Inflammatory macrophage treated with lipopolysaccharide for 4 hours (primary cell): ENCODE measurements at regions not wholly inside any gene's neighbourhood (a gene's known extent, or its start where the extent isn't known, plus 50 kb on each side); places are given as distances from the start of the nearest gene placed in this dataset.
"Not testable (repeated sequence)": the region's sequence is repeated elsewhere in the genome, so short reads cannot be mapped to it uniquely, and the experiment has no call there.

Source experiments
- DNase-seq: peaks from one replicate; pipeline ENCODE4 v3.0.0-alpha.2; 2020

- not testable (repeated sequence) for DNase-seq
These were observed 85.1 kb upstream of the FBXO28 start for GRCh38 chr1:224028802-224029201.

GRCh38 chr1:224023122-224023521 is 90.8 kb upstream of the FBXO28 start:
- not testable (repeated sequence) for DNase-seq

GRCh38 chr1:224022249-224022970 is 91.5 kb upstream of the FBXO28 start:
- not testable (repeated sequence) for DNase-seq

DNA sequence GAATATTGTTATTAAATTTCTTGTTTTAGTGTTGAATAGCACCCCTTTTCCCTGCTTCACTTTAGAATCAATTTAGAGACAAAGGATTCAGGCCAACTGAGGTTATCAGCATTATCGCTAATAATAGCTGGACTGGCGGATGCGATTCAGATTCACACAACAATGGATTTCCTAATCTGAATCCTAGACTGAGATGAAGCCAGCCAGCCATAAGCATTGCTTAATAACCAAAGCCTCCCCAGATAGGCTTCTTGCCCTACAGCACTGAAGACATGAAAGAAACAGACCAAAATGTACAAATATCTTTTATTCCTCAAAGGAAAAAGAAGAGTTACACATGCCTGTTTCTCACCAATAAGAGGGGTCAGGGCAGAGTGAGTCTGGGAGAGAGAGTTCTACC is 94.0 kb upstream of the FBXO28 start:
- DNase-seq: not testable (repeated sequence)

GRCh38 chr1:224015782-224016181 is 98.1 kb upstream of the FBXO28 start:
- DNase-seq: not testable (repeated sequence)

GRCh38 chr1:224014330-224014649 is 99.6 kb upstream of the FBXO28 start:
- no peak for DNase-seq

GRCh38 chr1:224013626-224014329 is 100.1 kb upstream of the FBXO28 start:
- not testable (repeated sequence) for DNase-seq

DNA sequence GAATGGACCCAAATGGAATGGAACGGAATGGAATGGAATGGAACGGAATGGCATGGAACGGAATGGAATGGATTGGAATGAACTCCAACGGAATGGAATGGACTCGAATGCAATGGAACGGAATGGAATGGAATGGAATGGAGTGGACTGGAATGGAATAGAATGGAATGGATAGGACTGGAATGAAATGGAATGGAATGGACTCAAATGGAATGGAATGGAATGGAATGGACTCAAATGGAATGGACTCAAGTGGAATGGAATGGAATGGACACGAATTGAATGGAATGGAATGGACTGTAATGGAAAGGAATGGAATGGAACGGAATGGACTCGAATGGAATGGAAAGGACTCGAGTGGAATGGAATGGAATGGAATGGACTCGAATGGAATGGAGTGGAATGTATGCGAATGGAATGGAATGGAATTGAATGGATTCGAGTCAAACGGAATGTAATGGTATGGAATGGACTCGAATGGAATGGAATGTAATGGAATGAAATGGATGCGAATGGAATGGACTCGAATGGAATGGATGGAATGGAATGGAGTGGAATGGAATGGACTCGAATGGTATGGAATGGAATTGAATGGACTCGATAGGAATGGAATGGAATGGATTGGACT is 101.0 kb upstream of the FBXO28 start:
- DNase-seq: not testable (repeated sequence)

DNA sequence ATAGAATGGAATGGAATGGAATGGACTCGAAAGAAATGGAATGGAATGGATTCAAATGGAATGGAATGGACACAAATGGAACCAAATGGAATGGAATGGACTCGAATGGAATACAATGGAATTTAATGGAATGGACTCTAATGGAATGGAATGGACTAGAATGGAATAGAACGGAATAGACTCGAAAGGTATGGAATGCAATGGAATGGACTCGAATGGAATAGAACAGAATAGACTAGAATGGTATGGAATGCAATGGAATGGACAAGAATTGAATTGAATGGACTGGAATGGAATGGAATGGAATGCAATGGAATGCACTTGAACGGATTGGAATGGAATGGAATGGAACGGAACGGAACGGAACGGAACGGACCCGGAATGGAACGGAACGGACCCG is 101.7 kb upstream of the FBXO28 start:
- DNase-seq: not testable (repeated sequence)

- DNase-seq: not testable (repeated sequence)
These were observed 102.2 kb upstream of the FBXO28 start for GRCh38 chr1:224011751-224012150.

GRCh38 chr1:224011153-224011552 is 102.8 kb upstream of the FBXO28 start:
- not testable (repeated sequence) for DNase-seq

GRCh38 chr1:224005973-224006372 is 107.9 kb upstream of the FBXO28 start:
- not testable (repeated sequence) for DNase-seq

- peak; percentile 11 for DNase-seq
These were observed 109.2 kb upstream of the FBXO28 start for GRCh38 chr1:224004552-224005315.

DNA sequence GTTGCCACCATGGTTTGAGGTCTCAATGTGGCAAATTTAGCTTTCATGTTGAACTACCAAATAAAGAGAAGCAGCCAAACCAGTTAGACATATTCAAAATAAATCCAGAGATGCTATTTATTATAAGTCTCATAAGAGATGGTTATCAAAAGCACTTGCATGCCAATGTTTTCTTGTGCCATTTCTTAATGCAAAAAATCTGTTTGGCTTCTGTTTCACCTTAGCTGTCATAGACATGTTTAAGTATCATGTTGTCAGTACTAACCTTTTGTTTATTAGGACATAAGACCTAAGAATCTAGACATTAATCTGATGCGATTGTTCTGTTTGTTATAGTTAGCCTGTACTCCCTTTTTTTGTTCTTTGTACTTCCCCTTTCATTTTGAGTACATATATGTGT is 110.0 kb upstream of the FBXO28 start:
- DNase-seq: not testable (repeated sequence)

- DNase-seq: not testable (repeated sequence)
These were observed 112.2 kb upstream of the FBXO28 start for GRCh38 chr1:224001757-224002156.

DNA sequence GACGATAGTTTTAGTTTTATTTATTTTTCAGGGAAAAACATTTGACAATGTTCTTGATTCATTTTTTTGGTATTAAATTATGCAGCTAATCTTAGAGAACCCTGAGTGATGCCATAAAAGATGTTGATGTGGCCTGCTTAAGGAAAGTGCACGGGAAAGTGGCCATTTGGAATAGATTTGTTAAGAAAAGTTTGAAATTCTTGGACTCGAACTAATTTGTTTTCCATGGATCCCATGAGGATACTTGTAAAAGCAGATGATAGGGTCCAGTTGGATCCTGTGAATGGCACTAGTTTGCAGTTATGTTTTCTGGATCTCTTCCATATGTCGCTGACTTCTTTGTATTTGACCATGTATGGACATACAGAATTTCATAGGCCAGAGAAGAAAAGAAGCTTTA is 114.2 kb upstream of the FBXO28 start:
- DNase-seq: not testable (repeated sequence)

DNA sequence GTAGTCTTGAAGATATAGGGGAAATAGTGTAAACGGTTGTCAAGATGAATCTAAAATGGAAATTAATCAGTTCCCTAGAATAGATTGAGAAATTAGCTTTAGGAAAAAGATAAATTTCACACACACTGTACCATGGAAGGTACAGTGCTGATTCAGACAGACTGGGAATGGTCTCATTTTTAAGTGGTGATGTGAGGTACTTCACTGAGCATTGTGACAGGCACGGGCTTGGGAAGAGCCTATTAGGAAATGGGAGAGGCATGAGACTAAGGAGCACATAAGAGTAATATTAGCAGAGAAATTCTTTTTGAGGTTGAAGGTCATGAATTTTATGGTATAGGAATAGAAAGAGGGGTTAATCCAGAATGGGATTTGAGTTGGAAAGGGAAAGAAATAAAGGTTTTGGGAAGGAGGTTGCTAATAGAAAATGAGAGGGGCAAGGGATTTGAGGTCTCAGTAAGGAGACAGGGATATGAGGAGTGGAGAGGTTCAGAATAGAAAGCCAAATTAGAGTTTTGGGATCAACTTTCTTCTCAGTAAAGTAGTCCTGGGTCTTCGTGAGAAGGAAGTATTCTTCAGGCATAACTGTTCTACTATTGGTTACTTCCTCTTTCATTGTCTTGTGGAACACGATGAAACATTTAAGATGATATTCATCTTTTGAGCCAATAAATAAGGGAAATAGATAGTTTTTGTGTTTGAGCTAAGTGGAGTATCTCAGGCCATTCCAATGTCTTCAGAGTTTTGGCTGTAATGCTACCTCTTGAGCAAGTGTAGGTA is 115.0 kb upstream of the FBXO28 start:
- DNase-seq: peak; percentile 54

DNA sequence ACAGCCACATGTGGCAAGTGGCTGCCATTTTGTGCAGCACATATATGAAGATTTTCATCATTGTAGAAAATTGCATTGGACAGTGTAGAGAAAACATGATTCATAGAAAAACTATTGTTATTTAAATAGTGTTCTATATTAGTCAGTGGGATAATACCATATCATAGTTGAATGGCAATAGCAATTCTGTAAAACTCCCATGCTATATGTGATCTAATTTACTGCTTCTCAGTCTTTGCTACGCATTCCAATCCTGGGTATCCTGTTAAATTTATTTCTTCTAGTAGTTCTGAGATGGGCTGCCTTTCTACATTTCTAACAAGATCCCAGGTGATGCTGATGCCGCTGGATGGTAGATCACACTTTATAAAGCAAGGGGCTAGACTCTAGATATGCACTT is 117.5 kb upstream of the FBXO28 start:
- DNase-seq: not testable (repeated sequence)

- DNase-seq: peak; percentile 100
These were observed 121.3 kb upstream of the FBXO28 start for GRCh38 chr1:223992456-223993246.

GRCh38 chr1:223991297-223991857 is 122.5 kb upstream of the FBXO28 start:
- not testable (repeated sequence) for DNase-seq

DNA sequence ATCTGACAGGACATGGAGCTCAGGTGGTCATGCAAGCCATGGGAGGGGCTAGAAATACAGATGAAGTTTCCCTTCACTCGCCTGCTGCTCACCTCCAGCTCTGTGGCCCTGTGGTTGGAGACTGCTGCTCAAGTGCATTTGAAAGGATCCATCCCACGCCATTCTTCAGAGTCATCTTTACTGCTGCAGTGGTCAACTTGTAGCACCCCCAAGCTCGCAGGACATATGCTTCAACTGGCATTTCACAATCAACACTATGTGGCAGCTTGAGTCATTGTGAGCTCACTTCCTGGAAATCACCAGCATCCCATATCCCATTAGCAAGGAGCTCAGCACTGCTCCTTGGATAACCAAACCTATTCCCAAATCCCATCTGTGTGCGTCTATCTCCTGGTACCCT is 116.2 kb upstream of the TP53BP2 start:
- DNase-seq: peak; percentile 0
